ENCODE measurements at regions not wholly inside any gene's neighbourhood (a gene's known extent, or its start where the extent isn't known, plus 50 kb on each side); places are given as distances from the start of the nearest gene placed in this dataset.

GRCh38 chr2:195164930-195165329 is 492.1 kb upstream of the SLC39A10 start:
- Histone ChIP-seq H3K4me1 (no peaks in the 10 kb centered on the region), H3K27me3 (no peaks in the 10 kb centered on the region), H3K27ac (no peak overlapping the region), H3K36me3 (no peaks in the 10 kb centered on the region), H3K4me3 (no peak overlapping the region), H3K9me3 (no peaks in the 10 kb centered on the region)
- no peak for DNase-seq (ENCODE audit: low spot score in 2 of 2)
- WGBS: 78% methylated on average over 2 of the region's 2 CpGs
- TF ChIP-seq CTCF (IDR thresholded peaks at IDR 0.05) (no peak), EP300 (IDR thresholded peaks at IDR 0.05) (no peak), POLR2AphosphoS5 (IDR thresholded peaks at IDR 0.05) (no peak), POLR2A (IDR thresholded peaks at IDR 0.05) (no peak)

DNA sequence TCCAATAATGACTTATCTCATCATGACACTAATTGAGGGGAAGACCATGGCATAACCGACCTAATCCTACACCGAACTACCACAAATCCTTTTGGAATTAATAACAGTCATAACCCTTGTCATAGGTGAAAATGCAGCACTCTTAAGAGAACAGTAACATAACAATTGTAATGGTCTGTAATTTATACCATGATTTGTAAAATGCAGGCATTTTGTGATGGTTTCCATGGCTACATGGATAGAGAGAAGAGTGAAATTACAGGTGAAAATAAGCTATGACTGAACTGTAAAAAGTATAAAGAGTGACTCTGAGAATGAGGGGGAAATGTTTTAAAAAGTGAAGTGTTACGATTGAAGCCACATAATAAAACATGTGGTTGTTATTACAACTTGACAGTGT is 494.1 kb upstream of the SLC39A10 start:
- TF ChIP-seq POLR2AphosphoS5 (IDR thresholded peaks at IDR 0.05) (no peak), CTCF (IDR thresholded peaks at IDR 0.05) (no peak), EP300 (IDR thresholded peaks at IDR 0.05) (no peak), POLR2A (IDR thresholded peaks at IDR 0.05) (no peak)
- Histone ChIP-seq H3K4me1 (no peaks in the 10 kb centered on the region), H3K27ac (no peak overlapping the region), H3K4me3 (no peak overlapping the region), H3K27me3 (no peaks in the 10 kb centered on the region), H3K36me3 (no peaks in the 10 kb centered on the region), H3K9me3 (no peaks in the 10 kb centered on the region)
- 47% methylated on average over 3 of the region's 3 CpGs for WGBS
- no peak for DNase-seq (ENCODE audit: low spot score in 2 of 2)

DNA sequence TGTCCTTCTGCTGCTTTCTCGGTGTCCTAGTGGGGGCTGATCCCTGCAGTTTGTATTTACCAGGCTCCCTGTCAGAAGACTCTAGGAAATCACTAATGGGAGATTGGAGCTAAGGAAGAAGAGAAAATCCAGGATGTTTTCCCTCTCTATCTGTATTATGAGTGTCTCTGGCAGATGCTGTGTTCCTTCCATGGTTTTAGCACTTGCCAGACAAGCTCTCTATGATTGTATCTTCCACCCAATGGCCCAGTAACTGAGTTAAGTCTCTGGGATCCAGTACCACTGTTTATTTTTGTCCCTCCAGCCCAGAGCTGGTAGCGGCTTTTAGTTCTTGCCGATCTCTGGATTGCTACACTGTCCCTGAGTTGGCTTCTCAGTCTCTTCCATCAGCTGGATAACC is 494.8 kb upstream of the SLC39A10 start:
- WGBS: 94% methylated on average over 3 of the region's 3 CpGs

DNA sequence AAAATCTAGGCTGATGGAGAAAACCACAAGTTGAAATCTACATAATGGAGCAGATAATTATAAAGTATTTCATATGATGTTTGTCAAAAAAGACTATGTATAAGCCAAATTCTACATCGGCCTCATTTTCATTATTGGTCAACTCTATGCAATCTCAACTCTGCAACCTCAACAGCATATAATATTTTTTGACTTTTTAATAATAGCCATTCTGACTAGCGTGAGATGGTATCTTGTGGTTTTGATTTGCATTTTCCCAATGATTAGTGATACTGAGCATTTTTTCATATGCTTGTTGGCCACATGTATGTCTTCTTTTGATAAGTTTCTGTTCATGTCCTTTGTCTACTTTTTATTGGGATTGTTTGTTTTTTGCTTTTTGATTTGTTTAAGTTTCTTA is 496.1 kb upstream of the SLC39A10 start:
- H3K4me3 ChIP-seq: no peak overlapping the region
- H3K4me1 ChIP-seq: no peaks in the 10 kb centered on the region
- no peaks in the 10 kb centered on the region for H3K36me3 ChIP-seq
- 83% methylated on average over 2 of the region's 2 CpGs for WGBS
- no peak overlapping the region for H3K27ac ChIP-seq
- H3K27me3 ChIP-seq: no peaks in the 10 kb centered on the region
- DNase-seq (ENCODE audit: low spot score in 2 of 2): no peak
- H3K9me3 ChIP-seq: no peaks in the 10 kb centered on the region
- TF ChIP-seq CTCF (IDR thresholded peaks at IDR 0.05) (no peak), POLR2A (IDR thresholded peaks at IDR 0.05) (no peak), POLR2AphosphoS5 (IDR thresholded peaks at IDR 0.05) (no peak)

More for the DNA sequence above, 494.8 kb upstream of the SLC39A10 start:
- no peak for DNase-seq (ENCODE audit: low spot score in 2 of 2)
- no peak overlapping the region for H3K4me3 ChIP-seq
- no peaks in the 10 kb centered on the region for H3K36me3 ChIP-seq
- no peaks in the 10 kb centered on the region for H3K4me1 ChIP-seq
- H3K27me3 ChIP-seq: no peaks in the 10 kb centered on the region
- no peak overlapping the region for H3K27ac ChIP-seq
- TF ChIP-seq POLR2A (IDR thresholded peaks at IDR 0.05) (no peak), POLR2AphosphoS5 (IDR thresholded peaks at IDR 0.05) (no peak), EP300 (IDR thresholded peaks at IDR 0.05) (no peak), CTCF (IDR thresholded peaks at IDR 0.05) (no peak)
- H3K9me3 ChIP-seq: no peaks in the 10 kb centered on the region

- no peak for TF ChIP-seq EP300 (IDR thresholded peaks at IDR 0.05)
- TF ChIP-seq POLR2AphosphoS5 (IDR thresholded peaks at IDR 0.05): no peak
- TF ChIP-seq CTCF (IDR thresholded peaks at IDR 0.05): no peak
- TF ChIP-seq POLR2A (IDR thresholded peaks at IDR 0.05): no peak
- no peak for DNase-seq (ENCODE audit: low spot score in 2 of 2)
- Histone ChIP-seq H3K27me3 (no peaks in the 10 kb centered on the region), H3K4me3 (no peak overlapping the region), H3K4me1 (no peaks in the 10 kb centered on the region), H3K27ac (no peak overlapping the region), H3K9me3 (no peaks in the 10 kb centered on the region), H3K36me3 (no peaks in the 10 kb centered on the region)
- WGBS: 7% methylated on average over 2 of the region's 2 CpGs
Observed at GRCh38 chr2:195151711-195152110, 505.3 kb upstream of the SLC39A10 start.

Data from suprapubic skin (tissue), 4 donors.